HG03571 (cell line): ENCODE measurements at regions not wholly inside any gene's neighbourhood (a gene's known extent, or its start where the extent isn't known, plus 50 kb on each side); places are given as distances from the start of the nearest gene placed in this dataset.

ENCODE experiments used
- ATAC-seq: cut with Tn5 transposase; IDR thresholded peaks from one replicate; pipeline ENCODE4 v1.9.1; 2021; ENCODE audit not compliant: unreplicated experiment

DNA sequence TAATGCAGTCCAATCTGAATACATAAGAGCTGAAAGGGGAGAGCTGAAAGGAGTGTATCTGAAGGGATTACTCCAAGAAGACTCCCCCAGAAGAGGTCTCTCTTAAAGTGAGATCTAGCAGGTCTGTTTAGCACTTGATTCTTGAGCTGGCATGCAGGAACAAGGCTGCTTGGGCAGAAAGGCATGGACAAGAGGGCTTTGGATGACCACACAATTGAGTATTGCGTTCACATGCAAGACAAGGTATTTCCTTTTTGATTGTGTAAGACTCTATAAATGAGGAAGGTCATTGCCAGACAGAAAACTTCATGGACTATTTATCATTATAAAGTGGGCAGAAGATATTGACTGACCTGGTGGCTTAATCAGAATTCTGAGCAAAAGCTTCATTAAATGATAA is 145.5 kb upstream of the AFF2 start:
- no peak for ATAC-seq

DNA sequence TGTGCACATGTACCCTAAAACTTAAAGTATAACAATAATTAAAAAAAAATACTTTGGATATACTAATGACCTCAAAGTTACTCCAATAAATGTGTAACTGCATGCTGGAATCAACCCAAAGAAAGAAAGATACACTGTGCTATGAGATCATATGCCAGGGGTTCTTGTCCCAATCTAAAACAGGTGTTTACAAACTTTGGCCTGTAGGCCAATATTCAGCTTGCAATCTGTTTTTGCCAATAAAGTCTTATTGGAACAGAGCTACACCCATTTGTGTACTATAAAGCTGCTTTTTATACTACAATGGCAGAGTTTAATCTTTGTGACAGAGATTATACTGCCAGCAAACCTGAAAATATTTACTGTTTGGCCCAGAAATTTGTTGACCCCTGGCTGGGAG is 138.8 kb upstream of the AFF2 start:
- ATAC-seq: no peak

- ATAC-seq: no peak
Observed at GRCh38 chrX:148363471-148364235, 136.8 kb upstream of the AFF2 start.

DNA sequence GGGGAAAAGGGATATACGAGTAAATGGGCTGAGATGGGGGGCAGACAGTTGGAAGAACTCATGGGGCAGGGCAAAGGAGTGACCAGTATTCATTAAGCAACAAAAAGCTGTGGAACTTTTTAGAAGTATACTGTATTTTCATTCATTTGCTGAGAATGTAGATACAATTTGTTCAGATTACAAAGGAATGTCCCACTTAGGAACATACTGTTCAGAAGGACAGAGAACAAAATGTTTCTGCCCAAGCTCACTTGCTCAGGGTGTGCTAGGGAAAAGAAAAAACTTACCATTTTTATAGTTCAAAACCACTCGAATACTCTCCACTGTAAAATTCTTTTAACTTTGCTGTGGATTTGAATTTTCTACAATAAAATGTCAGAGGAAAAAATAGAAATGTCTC is 135.2 kb upstream of the AFF2 start:
- ATAC-seq: no peak

DNA sequence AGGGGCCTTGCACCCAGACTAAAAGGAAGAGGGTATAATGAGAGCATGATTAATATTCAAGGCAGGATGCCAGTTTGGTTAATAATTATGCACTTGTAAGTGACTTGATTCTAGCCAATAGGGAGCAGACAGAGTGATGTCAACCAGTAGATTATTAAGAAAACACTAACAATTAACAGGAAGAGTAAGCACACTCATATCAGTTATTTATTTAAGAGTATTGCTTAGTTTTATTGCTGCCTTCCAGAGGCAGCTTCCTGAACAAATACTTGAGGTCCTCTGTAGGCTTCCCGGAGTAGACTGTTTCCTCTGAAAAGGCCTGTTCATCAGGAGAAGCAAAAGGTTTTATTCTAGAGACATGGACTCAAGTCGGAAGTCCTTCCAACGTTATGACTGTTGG is 129.1 kb upstream of the AFF2 start:
- no peak for ATAC-seq

- ATAC-seq: no peak
Observed at GRCh38 chrX:148372925-148373324, 127.5 kb upstream of the AFF2 start.

- no peak for ATAC-seq
Observed at GRCh38 chrX:148376342-148376741, 124.1 kb upstream of the AFF2 start.

- no peak for ATAC-seq
Observed at GRCh38 chrX:148380107-148380506, 120.3 kb upstream of the AFF2 start.

DNA sequence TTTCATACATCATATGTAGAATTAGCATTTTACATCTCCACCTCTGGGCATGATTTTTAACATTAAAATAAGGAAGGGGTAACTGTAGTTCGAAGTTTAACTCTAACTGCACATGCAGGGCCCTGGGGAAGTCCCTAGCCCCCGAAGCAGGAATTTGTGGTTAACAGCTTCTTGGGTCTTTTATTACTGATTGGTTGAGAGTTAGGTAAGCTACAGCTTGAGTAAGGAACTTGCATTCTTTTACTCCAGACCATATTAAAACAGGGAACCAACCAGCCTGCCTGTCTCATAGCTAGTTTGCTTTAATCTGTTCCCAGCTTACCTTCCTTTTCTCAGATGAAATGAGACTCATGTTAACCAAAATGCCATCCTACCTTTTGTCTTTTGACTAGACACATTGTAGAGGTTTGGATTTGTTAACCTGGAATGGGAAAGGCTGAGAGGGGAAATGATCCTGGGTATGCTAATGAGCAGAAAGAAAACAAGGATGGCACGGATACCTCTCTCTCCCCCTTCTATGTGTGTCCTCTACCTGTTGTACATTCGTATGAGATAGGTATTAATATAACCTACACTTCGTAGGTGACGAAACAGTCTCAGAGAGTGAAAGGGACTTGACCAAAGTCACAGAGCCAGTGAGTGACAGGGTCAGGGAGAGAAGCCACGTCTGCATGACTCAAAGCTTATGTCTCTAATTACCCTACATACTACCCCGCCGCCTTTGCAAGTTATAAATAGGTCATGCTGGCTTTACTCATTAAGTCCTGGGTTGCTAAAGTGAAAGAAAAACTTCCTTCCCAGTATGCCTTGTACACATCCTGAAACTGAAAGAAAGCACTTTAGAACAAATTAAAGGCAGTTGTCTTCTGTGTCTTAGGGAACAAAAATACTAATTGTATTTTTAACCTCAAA is 119.5 kb upstream of the AFF2 start:
- peak; percentile 95 for ATAC-seq

- ATAC-seq: peak; percentile 18
Observed at GRCh38 chrX:148381603-148382002, 118.8 kb upstream of the AFF2 start.

DNA sequence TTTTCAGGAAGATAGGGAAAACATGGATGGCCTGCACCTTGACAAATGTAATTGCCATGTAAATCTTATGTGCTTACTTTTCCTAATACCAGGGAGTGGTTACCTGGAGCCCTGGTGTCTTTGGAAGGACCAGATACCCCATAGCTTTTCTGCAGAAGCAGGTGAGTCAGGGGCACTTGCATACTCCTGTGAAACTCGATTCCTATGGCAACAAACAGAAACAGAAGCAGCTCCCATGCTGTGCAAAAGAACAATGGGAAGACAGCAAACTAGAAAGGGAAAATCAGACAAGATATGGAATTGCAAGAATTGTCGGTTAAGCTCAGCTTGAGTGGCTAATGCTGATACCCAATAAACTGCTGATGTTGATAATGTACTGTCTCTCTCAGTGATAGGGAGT is 117.4 kb upstream of the AFF2 start:
- ATAC-seq: no peak

DNA sequence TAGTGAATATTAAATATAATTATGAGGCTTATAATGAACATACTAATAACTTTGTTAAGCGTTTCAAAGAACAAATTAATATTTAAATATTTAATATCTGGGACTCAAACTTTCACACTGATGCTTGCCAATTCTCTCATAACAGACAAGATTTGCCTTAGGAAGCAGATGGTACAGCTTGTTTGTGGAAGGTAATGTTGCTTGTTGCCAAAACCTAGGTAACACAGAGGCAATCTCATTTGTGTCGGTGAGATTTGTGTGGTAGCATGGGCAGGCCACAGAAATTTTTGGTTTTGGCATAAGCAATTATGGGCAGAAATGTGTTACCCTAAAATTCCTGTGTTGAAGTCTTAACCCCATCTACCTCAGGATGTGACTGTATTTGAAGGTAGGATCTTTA is 114.9 kb upstream of the AFF2 start:
- ATAC-seq: no peak

DNA sequence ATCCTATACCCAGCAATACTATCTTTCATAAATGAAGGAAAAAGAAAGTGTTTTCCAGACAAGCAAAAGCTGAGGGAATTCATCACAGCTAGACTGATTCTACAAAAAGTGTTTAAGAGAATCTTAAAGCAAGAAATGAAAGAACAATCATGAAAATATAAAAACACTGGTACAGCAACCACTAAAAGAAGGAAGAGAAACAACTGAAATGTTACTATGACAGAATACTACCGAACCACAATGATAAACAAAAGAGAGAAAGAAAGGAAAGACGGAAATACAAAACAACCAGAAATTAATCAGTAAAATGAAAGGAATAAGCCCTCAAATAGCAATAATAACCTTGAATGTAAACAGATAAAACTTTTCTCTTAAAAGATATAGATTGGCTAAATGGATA is 110.8 kb upstream of the AFF2 start:
- no peak for ATAC-seq

DNA sequence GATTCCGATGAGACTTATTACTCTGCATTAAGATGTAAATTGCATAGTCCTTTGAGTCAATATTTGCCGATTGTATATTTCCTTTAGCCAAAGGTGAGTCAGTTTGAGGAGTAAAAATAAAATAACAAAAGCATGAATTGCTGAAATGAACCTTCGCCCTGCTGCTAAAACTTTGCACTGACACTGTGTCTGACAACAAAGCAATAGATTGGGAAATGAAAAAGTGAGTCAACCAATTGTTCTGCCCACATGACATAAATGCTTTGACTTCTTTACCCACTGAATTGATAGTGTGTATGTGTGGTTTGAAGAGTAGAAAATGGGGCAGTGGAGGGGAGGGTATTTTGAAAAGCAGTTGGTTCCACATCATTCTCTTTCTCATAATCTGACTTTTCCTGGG is 88.4 kb upstream of the AFF2 start:
- no peak for ATAC-seq

DNA sequence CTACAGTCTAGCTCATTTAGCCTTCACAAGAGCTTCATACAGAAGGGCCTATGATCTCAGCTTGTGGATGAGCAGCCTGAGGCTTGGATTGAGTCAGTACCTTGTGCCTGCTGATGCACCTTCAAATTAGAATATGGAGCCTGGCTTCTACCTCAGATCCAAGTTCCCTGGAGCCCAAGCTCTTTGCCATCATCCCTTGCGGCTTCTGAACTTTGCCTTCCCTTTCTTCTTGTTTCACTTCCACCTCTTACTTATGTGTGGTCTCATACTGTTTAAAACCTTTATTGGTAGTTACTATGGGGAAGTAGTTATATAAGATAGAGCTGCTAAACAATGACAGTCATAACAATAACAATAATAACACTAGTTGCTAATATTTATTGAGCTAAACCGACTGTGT is 84.3 kb upstream of the AFF2 start:
- ATAC-seq: no peak

DNA sequence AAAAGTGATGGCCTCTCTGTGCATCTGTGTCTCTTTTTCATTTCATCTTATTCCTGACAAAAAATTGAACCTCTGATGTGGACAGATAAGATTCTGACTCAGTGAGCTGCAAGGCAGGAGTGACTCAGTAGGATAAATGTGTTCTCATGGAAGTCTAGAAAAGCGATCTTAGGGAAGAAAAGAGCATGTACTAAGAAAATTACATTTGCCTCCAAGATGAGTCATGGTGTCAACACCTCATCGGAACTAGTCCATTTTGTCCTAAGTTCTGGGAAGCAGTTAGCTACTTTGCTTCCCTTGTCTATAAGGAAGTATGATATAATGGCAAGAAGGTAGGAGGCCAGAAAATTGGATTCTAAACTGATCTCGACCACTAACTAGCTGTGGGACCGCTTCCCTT is 83.5 kb upstream of the AFF2 start:
- ATAC-seq: no peak

- ATAC-seq: no peak
Observed at GRCh38 chrX:148417934-148418333, 82.5 kb upstream of the AFF2 start.

DNA sequence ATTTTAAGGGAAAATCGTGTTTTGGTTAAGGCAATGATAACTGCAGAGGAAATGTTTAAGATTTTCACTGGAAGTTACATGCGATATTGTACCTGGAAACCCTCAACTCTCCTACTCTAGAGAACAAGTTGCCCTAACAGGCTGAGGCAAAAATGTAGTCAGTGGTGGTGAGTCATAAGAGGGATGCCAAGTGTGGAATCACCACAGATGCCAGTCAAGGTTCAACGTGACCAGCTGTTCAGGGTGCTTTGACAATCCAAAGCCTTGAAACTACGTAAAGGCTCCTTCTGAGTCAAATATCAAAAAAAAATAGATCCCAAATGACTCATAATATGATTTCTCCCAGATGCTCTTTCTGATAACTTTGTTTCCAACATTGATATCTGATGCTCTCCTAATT is 77.9 kb upstream of the AFF2 start:
- no peak for ATAC-seq

GRCh38 chrX:148424570-148424969 is 75.8 kb upstream of the AFF2 start:
- no peak for ATAC-seq

GRCh38 chrX:148426467-148426866 is 74.0 kb upstream of the AFF2 start:
- ATAC-seq: no peak

DNA sequence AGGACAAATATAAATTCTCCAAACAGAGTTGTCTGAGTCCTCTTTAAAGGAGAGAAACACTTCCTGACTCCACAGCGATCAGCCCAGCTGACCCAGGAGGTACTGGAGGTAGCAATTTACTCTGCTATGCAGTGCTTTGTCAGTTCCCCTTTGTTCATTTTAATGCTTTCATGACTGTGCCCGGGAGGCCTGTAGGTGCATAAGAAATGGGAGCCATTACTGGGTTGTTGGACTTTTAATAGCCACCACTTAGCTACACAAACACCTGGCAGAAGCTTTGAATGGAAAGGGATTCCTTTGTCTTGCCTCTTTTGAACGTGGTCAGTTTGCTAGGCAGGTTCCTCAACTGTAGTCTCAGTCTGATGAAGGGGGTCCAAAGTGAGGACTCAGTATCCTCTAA is 59.0 kb upstream of the AFF2 start:
- no peak for ATAC-seq

DNA sequence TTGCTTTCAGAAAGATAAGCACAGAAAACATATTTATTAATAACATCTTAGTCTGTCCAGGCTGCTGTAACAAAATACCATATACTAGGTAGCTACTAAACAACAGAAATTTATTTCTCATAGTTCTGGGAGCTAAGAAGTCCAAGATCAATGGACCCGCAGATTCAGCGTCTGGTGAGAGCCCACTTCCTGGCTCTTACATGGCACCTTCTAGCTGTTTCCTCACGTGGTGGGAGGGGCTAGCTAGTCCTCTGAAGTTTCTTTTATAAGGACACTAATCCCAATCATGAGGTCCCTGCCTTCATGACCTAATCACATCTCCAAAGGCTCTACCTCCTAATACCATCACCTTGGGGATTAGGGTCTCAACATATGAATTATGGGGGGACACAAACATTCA is 57.2 kb upstream of the AFF2 start:
- no peak for ATAC-seq
